Astrocyte (in vitro differentiated cells and primary cell): ENCODE measurements at regions not wholly inside any gene's neighbourhood (a gene's known extent, or its start where the extent isn't known, plus 50 kb on each side); places are given as distances from the start of the nearest gene placed in this dataset.
A peak's percentile ranks its signal among the peaks of the same experiment; 100 is the strongest.

Experiments
- DNase-seq: peaks from one replicate; pipeline ENCODE4 v3.0.0-alpha.2; 2010; ENCODE audit warnings: low read depth
- FAIRE-seq: peaks from 2 replicates; lab custom pipeline; 2011; peaks lifted over from hg19 to GRCh38; lab: Jason Lieb, UNC
- H2AFZ ChIP-seq: 2 replicates; pipeline ENCODE4 v1.6.0; 2012; ENCODE audit warnings: low read depth, low read length, inconsistent platforms
- H3K27ac ChIP-seq: 2 replicates; pipeline ENCODE4 v1.5.1; 2011; ENCODE audit warnings: low read depth, low read length, inconsistent platforms
- H3K27me3 ChIP-seq: 2 replicates; pipeline ENCODE4 v1.6.0; 2011; ENCODE audit warnings: low read length, inconsistent platforms; ENCODE audit not compliant: insufficient read depth
- H3K36me3 ChIP-seq: 2 replicates; pipeline ENCODE4 v1.5.1; 2011; ENCODE audit warnings: low read length, inconsistent platforms; ENCODE audit not compliant: insufficient read depth
- H3K4me1 ChIP-seq: 2 replicates; pipeline ENCODE4 v1.5.1; 2011; ENCODE audit warnings: low read length, inconsistent platforms; ENCODE audit not compliant: insufficient read depth
- H3K4me2 ChIP-seq: 2 replicates; pipeline ENCODE4 v1.6.0; 2012; ENCODE audit warnings: low read length, inconsistent platforms
- H3K4me3 ChIP-seq: 2 replicates; pipeline ENCODE4 v1.5.1; 2011; ENCODE audit warnings: low read depth, mild to moderate bottlenecking, low read length, inconsistent platforms; ENCODE audit not compliant: insufficient read depth
- H3K79me2 ChIP-seq: 2 replicates; pipeline ENCODE4 v1.6.0; 2012; ENCODE audit warnings: mild to moderate bottlenecking, low read length, inconsistent platforms; ENCODE audit not compliant: insufficient read depth
- H3K9ac ChIP-seq: 2 replicates; pipeline ENCODE4 v1.6.0; 2012; ENCODE audit warnings: mild to moderate bottlenecking, low read length, inconsistent platforms
- H3K9me3 ChIP-seq: 2 replicates; pipeline ENCODE4 v1.5.1; 2012; ENCODE audit warnings: low read depth, mild to moderate bottlenecking, low read length, inconsistent platforms; ENCODE audit not compliant: insufficient read depth
- H4K20me1 ChIP-seq: 2 replicates; pipeline ENCODE4 v1.6.0; 2012; ENCODE audit warnings: low read length, inconsistent platforms; ENCODE audit not compliant: insufficient read depth
- H3K27ac Mint-ChIP-seq: one replicate; pipeline ENCODE4 v1.8.0; 2021; ENCODE audit warnings: mild to moderate bottlenecking, mixed read lengths; ENCODE audit not compliant: unreplicated experiment
- H3K27me3 Mint-ChIP-seq: one replicate; pipeline ENCODE4 v1.8.0; 2021; ENCODE audit warnings: low read depth, mixed read lengths; ENCODE audit not compliant: unreplicated experiment
- H3K36me3 Mint-ChIP-seq: one replicate; pipeline ENCODE4 v1.8.0; 2021; ENCODE audit warnings: low read depth, mixed read lengths; ENCODE audit not compliant: unreplicated experiment
- H3K4me1 Mint-ChIP-seq: one replicate; pipeline ENCODE4 v1.8.0; 2021; ENCODE audit warnings: low read depth, mixed read lengths; ENCODE audit not compliant: unreplicated experiment
- H3K4me3 Mint-ChIP-seq: one replicate; pipeline ENCODE4 v1.8.0; 2021; ENCODE audit warnings: mild to moderate bottlenecking, moderate library complexity, mixed read lengths; ENCODE audit not compliant: unreplicated experiment
- H3K9me3 Mint-ChIP-seq: one replicate; pipeline ENCODE4 v1.8.0; 2021; ENCODE audit warnings: mild to moderate bottlenecking, mixed read lengths; ENCODE audit not compliant: unreplicated experiment
- EZH2 ChIP-seq: IDR thresholded peaks from 2 replicates; pipeline ENCODE4 v1.6.1; 2012; ENCODE audit warnings: mild to moderate bottlenecking, low read length, inconsistent platforms; ENCODE audit not compliant: insufficient read depth
- TF ChIP-seq, protein P1 (sequence below): IDR thresholded peaks from 2 replicates; pipeline ENCODE4 v1.5.1; 2011; ENCODE audit warnings: low read depth, mild to moderate bottlenecking, inconsistent platforms, low read length, moderate library complexity; ENCODE audit not compliant: insufficient read depth

DNA sequence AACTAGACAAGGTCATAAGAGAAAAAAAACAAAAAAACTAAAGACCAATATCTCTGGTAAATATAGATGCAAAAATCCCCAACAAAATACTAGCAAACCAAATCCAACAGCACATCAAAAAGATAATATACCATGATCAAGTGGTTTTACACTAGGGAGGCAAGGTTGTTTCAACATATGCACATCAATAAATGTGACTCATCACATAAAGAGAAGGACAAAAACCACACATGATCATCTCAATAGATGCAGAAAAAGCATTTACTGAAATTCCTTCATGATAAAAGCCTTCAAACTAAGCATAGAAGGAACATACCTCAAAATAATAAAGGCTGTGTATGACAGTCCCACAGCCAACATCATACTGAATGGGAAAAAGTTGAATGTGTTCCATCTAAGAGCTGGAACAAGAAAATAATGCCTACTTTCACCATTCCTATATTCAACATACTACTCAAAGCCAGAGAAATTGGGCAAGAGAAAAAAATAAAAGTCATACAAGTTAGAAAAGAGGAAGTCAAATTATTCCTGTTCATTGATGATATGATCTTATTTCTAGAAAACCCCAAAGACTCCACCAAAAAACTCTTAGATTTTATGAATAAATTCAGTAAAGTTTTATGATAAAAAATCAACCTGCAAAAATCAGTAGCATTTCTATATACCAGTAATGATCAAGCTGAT lies 72.2 kb upstream of the FAM169A start:
- H3K9ac ChIP-seq: no peak overlapping the region
- no peaks in the 10 kb centered on the region for H3K9me3 ChIP-seq
- no peaks in the 10 kb centered on the region for H4K20me1 ChIP-seq
- H3K4me1 ChIP-seq: no peaks in the 10 kb centered on the region
- Mint-ChIP-seq H3K27me3 (no peaks in the 10 kb centered on the region), H3K4me1 (peaks cover 5% of the 10 kb centered on the region), H3K27ac (no peak overlapping the region), H3K36me3 (no peaks in the 10 kb centered on the region), H3K4me3 (no peak overlapping the region), H3K9me3 (no peaks in the 10 kb centered on the region)
- H3K4me2 ChIP-seq: no peak overlapping the region
- no peak for FAIRE-seq
- H2AFZ ChIP-seq: no peak overlapping the region
- DNase-seq: no peak
- no peaks in the 10 kb centered on the region for H3K36me3 ChIP-seq
- H3K79me2 ChIP-seq: no peaks in the 10 kb centered on the region
- H3K27me3 ChIP-seq: peaks cover 3% of the 10 kb centered on the region
- TF ChIP-seq EZH2: no peak
- TF ChIP-seq, protein P1, sequence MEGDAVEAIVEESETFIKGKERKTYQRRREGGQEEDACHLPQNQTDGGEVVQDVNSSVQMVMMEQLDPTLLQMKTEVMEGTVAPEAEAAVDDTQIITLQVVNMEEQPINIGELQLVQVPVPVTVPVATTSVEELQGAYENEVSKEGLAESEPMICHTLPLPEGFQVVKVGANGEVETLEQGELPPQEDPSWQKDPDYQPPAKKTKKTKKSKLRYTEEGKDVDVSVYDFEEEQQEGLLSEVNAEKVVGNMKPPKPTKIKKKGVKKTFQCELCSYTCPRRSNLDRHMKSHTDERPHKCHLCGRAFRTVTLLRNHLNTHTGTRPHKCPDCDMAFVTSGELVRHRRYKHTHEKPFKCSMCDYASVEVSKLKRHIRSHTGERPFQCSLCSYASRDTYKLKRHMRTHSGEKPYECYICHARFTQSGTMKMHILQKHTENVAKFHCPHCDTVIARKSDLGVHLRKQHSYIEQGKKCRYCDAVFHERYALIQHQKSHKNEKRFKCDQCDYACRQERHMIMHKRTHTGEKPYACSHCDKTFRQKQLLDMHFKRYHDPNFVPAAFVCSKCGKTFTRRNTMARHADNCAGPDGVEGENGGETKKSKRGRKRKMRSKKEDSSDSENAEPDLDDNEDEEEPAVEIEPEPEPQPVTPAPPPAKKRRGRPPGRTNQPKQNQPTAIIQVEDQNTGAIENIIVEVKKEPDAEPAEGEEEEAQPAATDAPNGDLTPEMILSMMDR: no peak
- no peak overlapping the region for H3K4me3 ChIP-seq
- no peak overlapping the region for H3K27ac ChIP-seq

DNA sequence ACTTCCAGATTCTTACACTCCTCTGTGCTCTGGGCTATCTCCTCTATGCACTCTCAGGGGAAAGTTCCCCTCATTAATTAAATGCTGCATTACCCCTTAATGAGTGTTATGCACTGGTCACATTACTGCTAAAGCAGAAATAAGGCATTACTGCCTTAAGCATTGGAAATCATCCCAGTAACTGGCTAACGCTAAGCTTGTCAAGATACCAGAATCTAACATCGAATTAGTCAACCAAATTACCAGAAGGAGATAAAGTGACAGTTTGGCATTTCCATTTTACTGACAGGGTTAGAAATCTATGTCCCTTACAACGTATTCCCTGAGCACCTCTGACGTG lies 69.5 kb upstream of the FAM169A start:
- no peak overlapping the region for H2AFZ ChIP-seq
- Mint-ChIP-seq H3K4me1 (peaks cover 5% of the 10 kb centered on the region), H3K27ac (no peak overlapping the region), H3K27me3 (no peaks in the 10 kb centered on the region), H3K4me3 (no peak overlapping the region), H3K9me3 (no peaks in the 10 kb centered on the region), H3K36me3 (no peaks in the 10 kb centered on the region)
- no peaks in the 10 kb centered on the region for H3K79me2 ChIP-seq
- TF ChIP-seq, protein P1: no peak
- TF ChIP-seq EZH2: no peak
- no peak overlapping the region for H3K27ac ChIP-seq
- DNase-seq (no peak), FAIRE-seq (no peak)
- no peak overlapping the region for H3K4me2 ChIP-seq
- no peak overlapping the region for H3K4me3 ChIP-seq
- H3K9ac ChIP-seq: no peak overlapping the region
- H4K20me1 ChIP-seq: no peaks in the 10 kb centered on the region
- H3K9me3 ChIP-seq: no peaks in the 10 kb centered on the region
- no peaks in the 10 kb centered on the region for H3K4me1 ChIP-seq
- no peaks in the 10 kb centered on the region for H3K36me3 ChIP-seq
- H3K27me3 ChIP-seq: peaks cover under 1% of the 10 kb centered on the region

DNA sequence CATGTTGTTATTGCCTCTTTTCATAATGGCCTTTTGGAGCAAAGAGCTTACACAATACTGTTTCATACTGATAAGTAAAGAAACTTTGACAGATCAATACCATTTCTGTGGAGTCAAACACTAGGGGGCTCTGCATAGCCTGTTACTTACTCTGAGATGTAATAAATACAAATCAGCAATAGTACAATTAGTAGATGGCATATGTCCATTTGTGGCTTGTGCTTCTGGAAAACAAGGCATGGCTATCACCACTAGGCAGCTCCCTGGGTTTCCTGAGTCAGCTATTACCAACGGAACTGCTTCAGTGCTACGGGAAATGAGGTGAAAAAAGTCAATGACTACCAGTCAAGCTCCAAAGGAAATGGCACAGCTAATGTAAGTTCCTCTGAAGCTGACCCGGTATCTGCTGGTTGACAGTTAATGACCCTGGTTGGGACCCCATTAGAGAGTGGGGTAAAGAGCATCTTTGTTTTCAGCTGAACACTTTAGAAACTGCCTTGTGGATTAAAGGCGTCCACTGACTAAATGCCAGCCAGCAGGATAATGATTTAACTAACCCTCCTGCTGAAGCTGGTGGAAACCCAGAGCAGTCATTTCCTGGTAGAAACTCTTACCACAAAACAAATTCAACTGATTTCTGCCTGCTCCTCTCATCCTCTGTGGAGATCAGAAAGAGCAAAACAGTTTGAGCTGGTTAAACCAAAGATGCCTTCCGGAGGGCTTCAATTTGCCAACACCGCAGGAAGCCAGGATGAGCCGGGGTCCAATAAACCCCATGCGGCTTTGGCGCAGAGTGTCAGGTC lies 69.0 kb upstream of the FAM169A start:
- H3K4me3 Mint-ChIP-seq: no peak overlapping the region
- Histone ChIP-seq H3K36me3 (no peaks in the 10 kb centered on the region), H3K27ac (no peak overlapping the region), H2AFZ (peak overlapping the region; percentile 5), H3K9ac (no peak overlapping the region), H3K4me1 (no peaks in the 10 kb centered on the region), H3K79me2 (no peaks in the 10 kb centered on the region), H3K9me3 (no peaks in the 10 kb centered on the region), H3K27me3 (no peaks in the 10 kb centered on the region), H3K4me3 (no peak overlapping the region), H4K20me1 (no peaks in the 10 kb centered on the region), H3K4me2 (peak overlapping the region; percentile 6)
- no peaks in the 10 kb centered on the region for H3K9me3 Mint-ChIP-seq
- H3K27ac Mint-ChIP-seq: peak overlapping the region; percentile 69
- H3K4me1 Mint-ChIP-seq: peaks cover 5% of the 10 kb centered on the region
- DNase-seq: peak; percentile 39
- H3K27me3 Mint-ChIP-seq: no peaks in the 10 kb centered on the region
- H3K36me3 Mint-ChIP-seq: no peaks in the 10 kb centered on the region
- FAIRE-seq: no peak
- TF ChIP-seq, protein P1: no peak
